Gastrocnemius medialis (tissue), 4 donors: ENCODE measurements at regions not wholly inside any gene's neighbourhood (a gene's known extent, or its start where the extent isn't known, plus 50 kb on each side); places are given as distances from the start of the nearest gene placed in this dataset.

Source experiments
- CTCF ChIP-seq, 5 experiments: fragments of 450-650 bp in 3 of 5; fragments of 200-600 bp in 2 of 5; sonication (generic) in 2 of 5; IDR thresholded peaks in 4 of 5; conservative IDR thresholded peaks in 1 of 5; 1 replicate in 4 of 5; 2 replicates in 1 of 5; pipeline ENCODE4 v1.5.1; 2016 to 2019; ENCODE audit warnings: antibody characterized with exemption in 5 of 5, mild to moderate bottlenecking in 3 of 5, moderate library complexity in 3 of 5
- POLR2A ChIP-seq, 2 donors: fragments of 450-650 bp; IDR thresholded peaks; one replicate each; pipeline ENCODE4 v1.6.1; 2017; ENCODE audit warnings: antibody characterized with exemption in 2 of 2, mild to moderate bottlenecking in 2 of 2, moderate library complexity in 2 of 2

GRCh38 chr4:81627590-81627989, 155.9 kb upstream of the RASGEF1B start:
- TF ChIP-seq CTCF (IDR thresholded peaks at IDR 0.05 in 4 of 5, conservative IDR thresholded peaks at IDR 0.05 in 1 of 5) (no peak), POLR2A (IDR thresholded peaks at IDR 0.05) (no peak)
